ENCODE measurements at regions not wholly inside any gene's neighbourhood (a gene's known extent, or its start where the extent isn't known, plus 50 kb on each side); places are given as distances from the start of the nearest gene placed in this dataset.

DNA sequence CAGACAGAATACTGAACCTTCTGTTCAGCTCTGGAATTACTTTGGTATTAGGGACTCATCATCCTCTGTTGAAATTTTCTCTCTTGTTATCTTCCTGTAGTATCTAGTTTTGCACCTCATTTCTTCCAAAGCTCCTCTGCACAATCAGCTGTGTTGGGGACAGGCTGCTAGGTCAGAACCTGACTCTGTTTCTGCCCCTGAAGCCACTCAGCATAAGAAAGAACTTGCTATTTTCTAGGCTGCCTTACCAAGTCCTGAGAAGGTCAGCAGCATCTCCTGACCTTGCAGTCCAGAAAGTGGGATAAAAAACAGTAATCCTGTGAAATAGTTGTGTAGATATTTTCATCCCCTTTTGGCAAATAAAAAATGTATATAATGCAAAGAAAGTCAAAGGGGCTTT is 862.6 kb downstream of the SORCS3 start:
- Histone ChIP-seq H3K36me3 (no peaks in the 10 kb centered on the region), H3K9me3 (no peaks in the 10 kb centered on the region), H3K27me3 (no peaks in the 10 kb centered on the region), H3K4me3 (ENCODE audit: low read depth, low read length) (no peak overlapping the region), H3K4me1 (no peaks in the 10 kb centered on the region)
- no peak for DNase-seq
- TF ChIP-seq, protein P1, sequence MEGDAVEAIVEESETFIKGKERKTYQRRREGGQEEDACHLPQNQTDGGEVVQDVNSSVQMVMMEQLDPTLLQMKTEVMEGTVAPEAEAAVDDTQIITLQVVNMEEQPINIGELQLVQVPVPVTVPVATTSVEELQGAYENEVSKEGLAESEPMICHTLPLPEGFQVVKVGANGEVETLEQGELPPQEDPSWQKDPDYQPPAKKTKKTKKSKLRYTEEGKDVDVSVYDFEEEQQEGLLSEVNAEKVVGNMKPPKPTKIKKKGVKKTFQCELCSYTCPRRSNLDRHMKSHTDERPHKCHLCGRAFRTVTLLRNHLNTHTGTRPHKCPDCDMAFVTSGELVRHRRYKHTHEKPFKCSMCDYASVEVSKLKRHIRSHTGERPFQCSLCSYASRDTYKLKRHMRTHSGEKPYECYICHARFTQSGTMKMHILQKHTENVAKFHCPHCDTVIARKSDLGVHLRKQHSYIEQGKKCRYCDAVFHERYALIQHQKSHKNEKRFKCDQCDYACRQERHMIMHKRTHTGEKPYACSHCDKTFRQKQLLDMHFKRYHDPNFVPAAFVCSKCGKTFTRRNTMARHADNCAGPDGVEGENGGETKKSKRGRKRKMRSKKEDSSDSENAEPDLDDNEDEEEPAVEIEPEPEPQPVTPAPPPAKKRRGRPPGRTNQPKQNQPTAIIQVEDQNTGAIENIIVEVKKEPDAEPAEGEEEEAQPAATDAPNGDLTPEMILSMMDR (IDR thresholded peaks at IDR 0.05; ENCODE audit: low read depth, low read length) = no peak

DNA sequence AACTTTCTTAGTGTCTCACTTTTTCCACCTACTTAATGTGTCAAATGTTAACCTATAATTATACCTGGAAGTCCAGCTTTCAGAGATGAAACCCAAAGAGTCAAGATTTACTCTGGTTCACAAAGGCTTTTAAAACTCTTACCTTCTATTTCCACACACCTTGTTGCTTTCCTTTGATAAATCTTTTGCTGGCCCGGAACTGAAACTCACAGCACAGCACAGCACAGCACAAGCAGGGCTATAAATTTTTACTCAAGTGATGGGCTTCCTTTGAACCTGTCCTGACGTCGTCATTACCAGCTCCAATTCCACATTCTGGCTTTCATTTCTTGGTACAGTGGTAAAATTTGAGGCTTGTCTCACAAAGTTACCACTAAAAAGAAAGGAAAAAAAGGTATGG is 861.0 kb downstream of the SORCS3 start:
- no peaks in the 10 kb centered on the region for H3K27me3 ChIP-seq
- no peaks in the 10 kb centered on the region for H3K4me1 ChIP-seq
- TF ChIP-seq, protein P1 (IDR thresholded peaks at IDR 0.05; ENCODE audit: low read depth, low read length) = no peak
- H3K9me3 ChIP-seq = no peaks in the 10 kb centered on the region
- H3K4me3 ChIP-seq (ENCODE audit: low read depth, low read length) = no peak overlapping the region
- no peak for DNase-seq
- no peaks in the 10 kb centered on the region for H3K36me3 ChIP-seq

DNA sequence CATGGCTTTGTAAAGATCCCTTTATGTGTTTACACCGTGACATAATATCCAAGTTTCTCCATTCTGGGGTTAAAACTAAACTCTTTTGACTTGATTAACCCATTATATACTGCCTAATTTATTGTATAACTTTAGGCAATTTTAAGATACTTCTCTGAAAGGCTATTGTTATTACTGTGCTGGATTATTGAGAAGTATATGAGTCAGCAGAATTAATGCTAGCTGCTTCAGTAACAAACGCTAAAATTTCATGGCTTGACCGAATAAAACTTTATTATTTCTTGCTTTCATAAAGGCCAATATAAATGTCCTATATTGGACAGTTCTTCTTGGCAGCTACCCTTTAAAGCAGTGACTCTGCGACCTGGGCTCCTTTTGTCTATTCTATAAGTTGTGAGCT is 853.9 kb downstream of the SORCS3 start:
- TF ChIP-seq, protein P1 (IDR thresholded peaks at IDR 0.05; ENCODE audit: low read depth, low read length) = no peak
- Histone ChIP-seq H3K4me1 (no peaks in the 10 kb centered on the region), H3K27me3 (no peaks in the 10 kb centered on the region), H3K4me3 (ENCODE audit: low read depth, low read length) (no peak overlapping the region), H3K9me3 (no peaks in the 10 kb centered on the region), H3K36me3 (no peaks in the 10 kb centered on the region)
- no peak for DNase-seq

DNA sequence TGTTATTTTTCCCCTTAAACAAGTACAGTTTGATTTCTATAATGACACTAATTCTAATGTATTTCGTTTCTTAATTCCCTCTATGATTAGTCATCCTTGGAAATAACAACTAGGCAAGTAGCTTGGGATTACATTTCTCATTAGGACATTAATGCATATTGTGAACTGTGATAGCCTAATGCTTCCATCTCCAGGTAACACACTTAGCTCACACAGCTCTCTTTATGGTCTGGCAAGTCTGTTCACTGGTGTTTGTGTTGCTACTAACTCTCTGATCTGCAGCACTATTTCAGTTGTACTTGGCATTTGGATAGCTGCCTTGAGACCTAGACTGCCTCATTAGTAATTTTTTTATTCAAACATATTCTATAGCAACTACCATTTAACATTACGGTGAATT is 853.2 kb downstream of the SORCS3 start:
- TF ChIP-seq, protein P1 (IDR thresholded peaks at IDR 0.05; ENCODE audit: low read depth, low read length) = no peak
- no peaks in the 10 kb centered on the region for H3K4me1 ChIP-seq
- no peak for DNase-seq
- H3K36me3 ChIP-seq = no peaks in the 10 kb centered on the region
- H3K4me3 ChIP-seq (ENCODE audit: low read depth, low read length) = no peak overlapping the region
- H3K9me3 ChIP-seq = no peaks in the 10 kb centered on the region
- H3K27me3 ChIP-seq = no peaks in the 10 kb centered on the region

DNA sequence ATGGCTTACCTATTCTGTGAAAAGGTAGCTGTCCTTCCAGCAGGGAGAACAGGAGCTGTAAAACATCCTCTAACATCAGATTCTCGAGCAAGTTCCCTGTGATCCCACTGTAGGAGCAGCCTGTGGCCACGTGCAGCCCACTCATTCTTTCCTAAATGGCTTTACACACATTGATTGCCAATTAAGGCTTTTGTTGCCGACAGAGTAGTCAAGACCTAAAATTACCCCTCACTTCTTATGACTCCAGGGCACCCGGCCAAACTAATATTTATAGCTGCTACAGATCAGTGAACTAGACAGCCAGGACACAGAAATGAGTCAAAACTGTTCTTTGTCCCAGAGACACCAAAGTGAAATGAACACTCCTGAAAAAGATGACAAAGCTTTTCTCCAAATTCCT is 832.1 kb downstream of the SORCS3 start:
- TF ChIP-seq, protein P1 (IDR thresholded peaks at IDR 0.05; ENCODE audit: low read depth, low read length) = no peak
- H3K4me3 ChIP-seq (ENCODE audit: low read depth, low read length) = no peak overlapping the region
- no peaks in the 10 kb centered on the region for H3K27me3 ChIP-seq
- H3K4me1 ChIP-seq = no peaks in the 10 kb centered on the region
- no peaks in the 10 kb centered on the region for H3K36me3 ChIP-seq
- no peaks in the 10 kb centered on the region for H3K9me3 ChIP-seq
- DNase-seq = no peak

DNA sequence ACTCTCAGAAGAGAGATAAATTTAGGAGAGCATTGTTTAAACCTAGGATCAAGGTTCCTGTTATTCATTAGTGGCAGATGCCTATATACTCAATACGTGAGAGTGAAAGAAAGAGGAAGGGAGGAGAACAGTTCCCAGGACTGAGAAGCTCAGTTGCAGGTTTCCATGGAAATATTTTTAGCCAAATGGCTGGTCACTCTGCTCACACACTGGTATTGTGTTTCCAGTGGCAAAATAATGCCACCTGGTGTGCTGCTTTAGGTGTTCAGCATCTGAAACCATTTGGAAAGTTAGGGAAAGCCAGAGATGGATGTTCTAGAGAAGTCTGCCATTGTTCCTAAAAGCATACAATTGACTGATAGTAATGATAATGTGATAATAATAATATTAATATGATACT is 827.7 kb downstream of the SORCS3 start:
- H3K4me1 ChIP-seq = no peaks in the 10 kb centered on the region
- H3K9me3 ChIP-seq = no peaks in the 10 kb centered on the region
- no peak overlapping the region for H3K4me3 ChIP-seq (ENCODE audit: low read depth, low read length)
- no peaks in the 10 kb centered on the region for H3K27me3 ChIP-seq
- no peaks in the 10 kb centered on the region for H3K36me3 ChIP-seq
- TF ChIP-seq, protein P1 (IDR thresholded peaks at IDR 0.05; ENCODE audit: low read depth, low read length) = no peak
- no peak for DNase-seq

Data from BE2C (cell line).